IMR-90 (cell line): ENCODE measurements at regions not wholly inside any gene's neighbourhood (a gene's known extent, or its start where the extent isn't known, plus 50 kb on each side); places are given as distances from the start of the nearest gene placed in this dataset.

Experiments
- ATAC-seq: fragments of 200-7000 bp; cut with Tn5 transposase; 2 replicates; pipeline ENCODE4 v1.9.1; 2020; ENCODE audit warnings: low read depth, mild to moderate bottlenecking, moderate library complexity
- BruUV-seq: library from RNA; stranded (reverse); fragments of 400-500 nt; replicated peaks from 2 replicates; lab custom pipeline; 2021; lab: Mats Ljungman, UMichigan
- CTCF ChIA-PET: fragments of 300-600 bp; formaldehyde crosslinking; extraction: SDS; loops from one replicate; lab custom pipeline; 2021; ENCODE audit warnings: antibody characterized with exemption; lab: Yijun Ruan, JAX
- POLR2A ChIA-PET: fragments of 300-600 bp; sonication (Branson Sonifier 250); formaldehyde crosslinking; loops from one replicate; lab custom pipeline; 2022; ENCODE audit warnings: antibody characterized with exemption; ENCODE audit not compliant: unreplicated experiment; lab: Charles Lee
- DNase-seq: peaks from one replicate; pipeline ENCODE4 v3.0.0; 2013
- H2AFZ ChIP-seq: replicated peaks from 2 replicates; pipeline ENCODE3; 2013; ENCODE audit warnings: low read length, mild to moderate bottlenecking; ENCODE audit not compliant: poor library complexity
- H2AK5ac ChIP-seq: 2 replicates; pipeline ENCODE4 v1.6.1; 2013; ENCODE audit warnings: low read depth, low read length, inconsistent platforms
- H2AK9ac ChIP-seq: replicated peaks from 2 replicates; pipeline ENCODE3; 2013; ENCODE audit warnings: mild to moderate bottlenecking, low read depth, low read length, moderate library complexity; ENCODE audit not compliant: poor library complexity
- H2BK120ac ChIP-seq: 2 replicates; pipeline ENCODE4 v1.6.1; 2013; ENCODE audit warnings: low read depth, low read length, inconsistent platforms
- H2BK15ac ChIP-seq: 3 replicates; pipeline ENCODE4 v1.6.1; 2013; ENCODE audit warnings: low read depth, low read length, inconsistent platforms
- H2BK20ac ChIP-seq: 2 replicates; pipeline ENCODE4 v1.6.1; 2013; ENCODE audit warnings: low read depth, mild to moderate bottlenecking, inconsistent platforms, low read length, moderate library complexity
- H2BK5ac ChIP-seq: 2 replicates; pipeline ENCODE4 v1.6.1; 2013; ENCODE audit warnings: mild to moderate bottlenecking, low read depth, low read length, inconsistent platforms; ENCODE audit not compliant: poor library complexity, severe bottlenecking
- H3K14ac ChIP-seq: replicated peaks from 2 replicates; pipeline ENCODE4 v1.6.1; 2013; ENCODE audit warnings: low read depth, low read length, inconsistent platforms
- H3K18ac ChIP-seq: 2 replicates; pipeline ENCODE4 v1.6.1; 2013; ENCODE audit warnings: low read depth, low read length, control low read depth
- H3K23ac ChIP-seq: 2 replicates; pipeline ENCODE4 v1.6.1; 2013; ENCODE audit warnings: low read depth, low read length, inconsistent platforms
- H3K27ac ChIP-seq: 2 replicates; pipeline ENCODE4 v1.5.1; 2013; ENCODE audit warnings: mild to moderate bottlenecking, control low read depth, low read length; ENCODE audit not compliant: insufficient read depth
- H3K27me3 ChIP-seq: 2 replicates; pipeline ENCODE4 v1.6.1; 2013; ENCODE audit warnings: low read length; ENCODE audit not compliant: control insufficient read depth, insufficient read depth
- H3K36me3 ChIP-seq: 2 replicates; pipeline ENCODE4 v1.6.1; 2013; ENCODE audit warnings: low read length, mixed read lengths; ENCODE audit not compliant: control insufficient read depth, insufficient read depth
- H3K4ac ChIP-seq: 2 replicates; pipeline ENCODE4 v1.6.1; 2013; ENCODE audit warnings: low read depth, low read length, inconsistent platforms
- H3K4me1 ChIP-seq: 2 replicates; pipeline ENCODE4 v1.6.1; 2013; ENCODE audit warnings: low read length, mixed read lengths; ENCODE audit not compliant: control insufficient read depth, insufficient read depth
- H3K4me2 ChIP-seq: 2 replicates; pipeline ENCODE4 v1.6.1; 2013; ENCODE audit warnings: low read depth, mild to moderate bottlenecking, control low read depth, low read length, moderate library complexity
- H3K4me3 ChIP-seq: 2 replicates; pipeline ENCODE4 v1.5.1; 2013; ENCODE audit warnings: low read depth, mild to moderate bottlenecking, control low read depth, low read length, moderate library complexity; ENCODE audit not compliant: insufficient read depth
- H3K56ac ChIP-seq: 2 replicates; pipeline ENCODE4 v1.6.1; 2013; ENCODE audit warnings: low read length, inconsistent platforms; ENCODE audit not compliant: insufficient read depth; ENCODE audit errors: extremely low read depth
- H3K79me1 ChIP-seq, 2 experiments: 2 replicates each; pipeline ENCODE4 v1.6.1; 2013; ENCODE audit warnings: low read length in 2 of 2, inconsistent platforms in 1 of 2, low read depth in 1 of 2
- H3K9ac ChIP-seq: 2 replicates; pipeline ENCODE4 v1.6.1; 2013; ENCODE audit warnings: low read depth, low read length, control low read depth
- H3K9me1 ChIP-seq: 2 replicates; pipeline ENCODE4 v1.6.1; 2013; ENCODE audit warnings: low read length, inconsistent platforms; ENCODE audit not compliant: insufficient read depth
- H3K9me3 ChIP-seq: 2 replicates; pipeline ENCODE4 v1.6.1; 2013; ENCODE audit warnings: low read length; ENCODE audit not compliant: control insufficient read depth, insufficient read depth
- H4K20me1 ChIP-seq: 2 replicates; pipeline ENCODE4 v1.6.1; 2013; ENCODE audit warnings: low read length, inconsistent platforms; ENCODE audit not compliant: insufficient read depth
- H4K5ac ChIP-seq: 2 replicates; pipeline ENCODE4 v1.6.1; 2013; ENCODE audit warnings: mild to moderate bottlenecking, low read depth, low read length, control low read depth
- H4K8ac ChIP-seq, 2 experiments: 2 replicates each; pipeline ENCODE4 v1.6.1; 2013; ENCODE audit warnings: low read depth in 2 of 2, low read length in 2 of 2, control low read depth in 1 of 2, inconsistent platforms in 1 of 2
- H4K91ac ChIP-seq: 2 replicates; pipeline ENCODE4 v1.6.1; 2013; ENCODE audit warnings: low read depth, low read length, inconsistent platforms; ENCODE audit not compliant: insufficient read depth
- BHLHE40 ChIP-seq: fragments of 150-350 bp; IDR thresholded peaks from 2 replicates; pipeline ENCODE4 v1.6.1; 2016; ENCODE audit warnings: mild to moderate bottlenecking, low read depth, low read length
- CHD1 ChIP-seq: IDR thresholded peaks from 2 replicates; pipeline ENCODE4 v1.6.1; 2012; ENCODE audit warnings: low read depth, low read length, improper control_type of control experiment
- MAFK ChIP-seq: IDR thresholded peaks from 2 replicates; pipeline ENCODE4 v1.6.1; 2012; ENCODE audit warnings: low read depth, low read length, improper control_type of control experiment
- MXI1 ChIP-seq: IDR thresholded peaks from 2 replicates; pipeline ENCODE4 v1.6.1; 2012; ENCODE audit warnings: low read depth, mild to moderate bottlenecking, low read length, moderate library complexity, borderline replicate concordance
- NFE2L2 ChIP-seq: fragments of 150-350 bp; IDR thresholded peaks from 2 replicates; pipeline ENCODE4 v1.6.1; 2016; ENCODE audit warnings: low read depth, mild to moderate bottlenecking, low read length
- POLR2A ChIP-seq: IDR thresholded peaks from 2 replicates; pipeline ENCODE4 v1.6.1; 2012; ENCODE audit warnings: mild to moderate bottlenecking, low read depth, low read length
- RAD21 ChIP-seq: IDR thresholded peaks from 2 replicates; pipeline ENCODE4 v1.6.1; 2012; ENCODE audit warnings: low read length, improper control_type of control experiment
- RCOR1 ChIP-seq: IDR thresholded peaks from 2 replicates; pipeline ENCODE4 v1.6.1; 2012; ENCODE audit warnings: mild to moderate bottlenecking, low read length, improper control_type of control experiment; ENCODE audit not compliant: insufficient replicate concordance
- SMC3 ChIP-seq: fragments of 150-350 bp; IDR thresholded peaks from 2 replicates; pipeline ENCODE4 v1.6.1; 2016; ENCODE audit warnings: low read depth, mild to moderate bottlenecking, antibody characterized with exemption, low read length, moderate library complexity
- WGBS, 2 experiments: methylation state at CpG; one replicate each; pipeline versions ENCODE4 v1.1.5 to v1.1.7; 2013; ENCODE audit warnings: missing lambda C conversion rate in 2 of 2; ENCODE audit not compliant: insufficient read length in 1 of 2; ENCODE audit errors: extremely low coverage in 2 of 2; 5-methylcytosine and 5-hydroxymethylcytosine counted together
- dilution Hi-C: fragments of 300-500 bp; cut with HindIII; formaldehyde crosslinking; loops from one replicate; pipeline ENCODE4 v1.14.3; 2018; ENCODE audit warnings: low sequenced_read_pairs; ENCODE audit not compliant: unreplicated experiment
- in situ Hi-C: fragments of 300-500 bp; cut with MboI; formaldehyde crosslinking; loops from 3 replicates; pipeline ENCODE4 v1.14.3; 2019; ENCODE audit warnings: low sequenced_read_pairs, inconsistent platforms, mixed read lengths
- intact Hi-C: fragments of 100-400 bp; cut with micrococcal nuclease; formaldehyde crosslinking; loops from 2 replicates; pipeline ENCODE4 v1.10.0; 2022
- TF ChIP-seq, protein P1 (sequence below): conservative IDR thresholded peaks from 2 replicates; pipeline ENCODE4 v1.5.1; 2012; ENCODE audit warnings: mild to moderate bottlenecking, low read depth, low read length, improper control_type of control experiment
- TF ChIP-seq, protein P2 (sequence below): fragments of 150-350 bp; IDR thresholded peaks from 2 replicates; pipeline ENCODE4 v1.6.1; 2016; ENCODE audit warnings: low read depth, mild to moderate bottlenecking, low read length, moderate library complexity, borderline replicate concordance
- TF ChIP-seq, protein P3 (sequence below): fragments of 150-350 bp; IDR thresholded peaks from 2 replicates; pipeline ENCODE4 v1.6.1; 2017; ENCODE audit warnings: mild to moderate bottlenecking, antibody characterized with exemption, low read length, low read depth

DNA sequence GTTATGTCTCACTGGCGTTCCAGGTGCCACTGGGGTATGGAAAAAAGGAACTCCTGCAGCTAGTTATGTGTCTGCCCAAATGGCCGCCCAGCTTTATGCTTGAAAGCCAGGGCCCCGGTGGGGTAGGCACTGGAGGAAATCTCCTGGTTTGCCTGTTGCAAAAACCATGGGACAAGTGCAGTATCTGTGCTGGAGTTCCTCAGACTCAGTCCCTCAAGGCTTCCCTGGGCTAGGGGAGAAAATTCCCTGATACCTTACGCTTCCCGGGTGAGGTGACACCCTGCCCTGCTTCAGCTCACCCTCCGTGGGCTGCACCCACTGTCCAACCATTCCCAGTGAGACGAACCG lies 90.3 kb upstream of the CDK6 start:
- Histone ChIP-seq H3K4me2 (no peak overlapping the region), H3K14ac (peak overlapping the region; percentile 45; the same call in 1 of the 2 replicates), H3K9me3 (peaks cover 3% of the 10 kb centered on the region), H3K4ac (peak overlapping the region; percentile 71), H3K23ac (no peak overlapping the region), H2AK9ac (no peak overlapping the region), H2AK5ac (peak overlapping the region; percentile 78; the same call in 1 of the 2 replicates), H3K79me1 (no peaks in the 10 kb centered on the region), H3K4me1 (peaks cover 10% of the 10 kb centered on the region; the same call in 1 of the 2 replicates), H3K18ac (peak overlapping the region; percentile 8; the same call in 1 of the 2 replicates), H3K27me3 (no peaks in the 10 kb centered on the region), H3K4me3 (no peak overlapping the region), H2BK5ac (no peak overlapping the region), H2BK20ac (peak overlapping the region; percentile 67), H2BK15ac (no peak overlapping the region; the same call in 2 of the 3 replicates), H4K91ac (peak overlapping the region; percentile 49), H3K9ac (no peak overlapping the region), H3K27ac (peak overlapping the region; percentile 6; the same call in 1 of the 2 replicates), H4K20me1 (no peaks in the 10 kb centered on the region), H3K9me1 (peaks cover 8% of the 10 kb centered on the region; the same call in 1 of the 2 replicates), H4K8ac (peak overlapping the region; percentile 67 to 70; a peak in 2 of 4 replicates), H2BK120ac (peak overlapping the region; percentile 85), H3K56ac (no peak overlapping the region), H3K36me3 (no peaks in the 10 kb centered on the region), H4K5ac (peak overlapping the region; percentile 40), H2AFZ (no peak overlapping the region)
- BruUV-seq = no TSS peak
- TF ChIP-seq, protein P1, sequence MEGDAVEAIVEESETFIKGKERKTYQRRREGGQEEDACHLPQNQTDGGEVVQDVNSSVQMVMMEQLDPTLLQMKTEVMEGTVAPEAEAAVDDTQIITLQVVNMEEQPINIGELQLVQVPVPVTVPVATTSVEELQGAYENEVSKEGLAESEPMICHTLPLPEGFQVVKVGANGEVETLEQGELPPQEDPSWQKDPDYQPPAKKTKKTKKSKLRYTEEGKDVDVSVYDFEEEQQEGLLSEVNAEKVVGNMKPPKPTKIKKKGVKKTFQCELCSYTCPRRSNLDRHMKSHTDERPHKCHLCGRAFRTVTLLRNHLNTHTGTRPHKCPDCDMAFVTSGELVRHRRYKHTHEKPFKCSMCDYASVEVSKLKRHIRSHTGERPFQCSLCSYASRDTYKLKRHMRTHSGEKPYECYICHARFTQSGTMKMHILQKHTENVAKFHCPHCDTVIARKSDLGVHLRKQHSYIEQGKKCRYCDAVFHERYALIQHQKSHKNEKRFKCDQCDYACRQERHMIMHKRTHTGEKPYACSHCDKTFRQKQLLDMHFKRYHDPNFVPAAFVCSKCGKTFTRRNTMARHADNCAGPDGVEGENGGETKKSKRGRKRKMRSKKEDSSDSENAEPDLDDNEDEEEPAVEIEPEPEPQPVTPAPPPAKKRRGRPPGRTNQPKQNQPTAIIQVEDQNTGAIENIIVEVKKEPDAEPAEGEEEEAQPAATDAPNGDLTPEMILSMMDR = no peak
- TF ChIP-seq RCOR1 (no peak), SMC3 (no peak), POLR2A (no peak), RAD21 (no peak), CHD1 (no peak), MAFK (no peak), BHLHE40 (no peak), MXI1 (no peak), NFE2L2 (no peak)
- TF ChIP-seq, protein P2, sequence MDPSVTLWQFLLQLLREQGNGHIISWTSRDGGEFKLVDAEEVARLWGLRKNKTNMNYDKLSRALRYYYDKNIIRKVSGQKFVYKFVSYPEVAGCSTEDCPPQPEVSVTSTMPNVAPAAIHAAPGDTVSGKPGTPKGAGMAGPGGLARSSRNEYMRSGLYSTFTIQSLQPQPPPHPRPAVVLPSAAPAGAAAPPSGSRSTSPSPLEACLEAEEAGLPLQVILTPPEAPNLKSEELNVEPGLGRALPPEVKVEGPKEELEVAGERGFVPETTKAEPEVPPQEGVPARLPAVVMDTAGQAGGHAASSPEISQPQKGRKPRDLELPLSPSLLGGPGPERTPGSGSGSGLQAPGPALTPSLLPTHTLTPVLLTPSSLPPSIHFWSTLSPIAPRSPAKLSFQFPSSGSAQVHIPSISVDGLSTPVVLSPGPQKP = no peak
- TF ChIP-seq, protein P3, sequence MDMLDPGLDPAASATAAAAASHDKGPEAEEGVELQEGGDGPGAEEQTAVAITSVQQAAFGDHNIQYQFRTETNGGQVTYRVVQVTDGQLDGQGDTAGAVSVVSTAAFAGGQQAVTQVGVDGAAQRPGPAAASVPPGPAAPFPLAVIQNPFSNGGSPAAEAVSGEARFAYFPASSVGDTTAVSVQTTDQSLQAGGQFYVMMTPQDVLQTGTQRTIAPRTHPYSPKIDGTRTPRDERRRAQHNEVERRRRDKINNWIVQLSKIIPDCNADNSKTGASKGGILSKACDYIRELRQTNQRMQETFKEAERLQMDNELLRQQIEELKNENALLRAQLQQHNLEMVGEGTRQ = no peak
- dilution Hi-C loops (no loop called here), in situ Hi-C loops (no loop called here), intact Hi-C loops (no loop called here)
- CTCF ChIA-PET = interaction anchor here (0.6 to 1.3 kb wide), 2 partner anchors 13 to 23 kb away, joined by 3 to 4 read pairs; no protein-coding TSS in a partner anchor
- 86% methylated on average over 6 of the region's 8 CpGs; no CpG with 5 or more reads in 1 of the 2 experiments for WGBS, 2 experiments
- POLR2A ChIA-PET = interaction anchor here (0.5 to 0.6 kb wide), 2 partner anchors 23 to 84 kb away, joined by 4 to 6 read pairs; no protein-coding TSS in a partner anchor
- DNase-seq (no peak), ATAC-seq (peak; percentile 35; the same call in 1 of the 2 replicates)
